Cardiac fibroblast (primary cell): ENCODE measurements at regions not wholly inside any gene's neighbourhood (a gene's known extent, or its start where the extent isn't known, plus 50 kb on each side); places are given as distances from the start of the nearest gene placed in this dataset.

Experiments used
- DNase-seq, 2 donors: peaks; one replicate each; pipeline versions ENCODE4 v3.0.0 to v3.0.0-alpha.2; 2010; ENCODE audit warnings: low read depth in 2 of 2
- H3K4me3 ChIP-seq, 2 donors: replicated peaks in 1 of 2; 1 replicate in 1 of 2; 2 replicates in 1 of 2; pipeline ENCODE4 v1.5.1; 2011; ENCODE audit warnings: low read depth in 2 of 2, low read length in 2 of 2, mild to moderate bottlenecking in 2 of 2, moderate library complexity in 1 of 2
- TF ChIP-seq, protein P1 (sequence below): IDR thresholded peaks from one replicate; pipeline ENCODE4 v1.5.1; 2011; ENCODE audit warnings: low read depth, mild to moderate bottlenecking, low read length, inconsistent platforms

GRCh38 chr1:173400387-173400995 is 76.6 kb upstream of the PRDX6 start:
- DNase-seq, result no peak
- H3K4me3 ChIP-seq, result no peak overlapping the region
- TF ChIP-seq, protein P1, sequence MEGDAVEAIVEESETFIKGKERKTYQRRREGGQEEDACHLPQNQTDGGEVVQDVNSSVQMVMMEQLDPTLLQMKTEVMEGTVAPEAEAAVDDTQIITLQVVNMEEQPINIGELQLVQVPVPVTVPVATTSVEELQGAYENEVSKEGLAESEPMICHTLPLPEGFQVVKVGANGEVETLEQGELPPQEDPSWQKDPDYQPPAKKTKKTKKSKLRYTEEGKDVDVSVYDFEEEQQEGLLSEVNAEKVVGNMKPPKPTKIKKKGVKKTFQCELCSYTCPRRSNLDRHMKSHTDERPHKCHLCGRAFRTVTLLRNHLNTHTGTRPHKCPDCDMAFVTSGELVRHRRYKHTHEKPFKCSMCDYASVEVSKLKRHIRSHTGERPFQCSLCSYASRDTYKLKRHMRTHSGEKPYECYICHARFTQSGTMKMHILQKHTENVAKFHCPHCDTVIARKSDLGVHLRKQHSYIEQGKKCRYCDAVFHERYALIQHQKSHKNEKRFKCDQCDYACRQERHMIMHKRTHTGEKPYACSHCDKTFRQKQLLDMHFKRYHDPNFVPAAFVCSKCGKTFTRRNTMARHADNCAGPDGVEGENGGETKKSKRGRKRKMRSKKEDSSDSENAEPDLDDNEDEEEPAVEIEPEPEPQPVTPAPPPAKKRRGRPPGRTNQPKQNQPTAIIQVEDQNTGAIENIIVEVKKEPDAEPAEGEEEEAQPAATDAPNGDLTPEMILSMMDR, result no peak

GRCh38 chr1:173403996-173404395 is 73.1 kb upstream of the PRDX6 start:
- DNase-seq, result no peak
- TF ChIP-seq, protein P1, result no peak
- no peak overlapping the region for H3K4me3 ChIP-seq

- TF ChIP-seq, protein P1, result no peak
- no peak for DNase-seq
- H3K4me3 ChIP-seq, result no peak overlapping the region
Observed at GRCh38 chr1:173405281-173405680, 71.9 kb upstream of the PRDX6 start.

GRCh38 chr1:173405834-173406233 is 71.3 kb upstream of the PRDX6 start:
- DNase-seq, result peak; percentile 35 to 80
- TF ChIP-seq, protein P1, result no peak
- no peak overlapping the region for H3K4me3 ChIP-seq

GRCh38 chr1:173406783-173407230 is 70.3 kb upstream of the PRDX6 start:
- H3K4me3 ChIP-seq, result no peak overlapping the region
- TF ChIP-seq, protein P1, result no peak
- no peak for DNase-seq

DNA sequence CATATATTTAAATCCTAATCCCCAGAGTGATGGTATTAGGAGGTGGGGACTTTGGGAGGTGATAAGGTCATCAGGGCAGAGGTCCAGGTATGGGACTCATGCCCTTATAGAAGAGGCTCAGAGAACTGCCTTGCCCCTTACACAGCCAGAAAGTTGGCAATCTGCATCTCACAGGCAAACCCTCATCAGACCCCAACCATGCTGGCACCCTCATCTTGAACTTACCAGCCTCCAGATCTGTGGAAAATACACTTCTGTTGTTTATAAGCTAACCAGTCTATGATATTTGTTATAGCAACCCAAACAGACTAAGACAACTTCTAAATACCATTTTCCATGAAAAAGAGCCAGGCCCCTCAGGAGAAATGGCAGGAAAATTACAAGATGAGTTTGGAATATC is 69.3 kb upstream of the PRDX6 start:
- DNase-seq, result no peak
- TF ChIP-seq, protein P1, result no peak
- no peak overlapping the region for H3K4me3 ChIP-seq

GRCh38 chr1:173408886-173409285 is 68.2 kb upstream of the PRDX6 start:
- H3K4me3 ChIP-seq, result no peak overlapping the region
- no peak for DNase-seq
- TF ChIP-seq, protein P1, result no peak
